22Rv1 (cell line): ENCODE measurements at regions not wholly inside any gene's neighbourhood (a gene's known extent, or its start where the extent isn't known, plus 50 kb on each side); places are given as distances from the start of the nearest gene placed in this dataset.

Experiments
- H3K27ac ChIP-seq: fragments of 450-650 bp; 2 replicates; pipeline ENCODE4 v1.5.1; 2017
- CTCF ChIP-seq: fragments of 450-650 bp; IDR thresholded peaks from 2 replicates; pipeline ENCODE4 v1.5.1; 2017; ENCODE audit warnings: mild to moderate bottlenecking
- ZFX ChIP-seq: fragments of 450-650 bp; IDR thresholded peaks from 2 replicates; pipeline ENCODE4 v1.6.1; 2017; ENCODE audit warnings: antibody characterized with exemption, borderline replicate concordance

- H3K27ac ChIP-seq, result no peak overlapping the region
- TF ChIP-seq CTCF (no peak), ZFX (no peak)
These were observed 153.8 kb downstream of the AQP4 start for GRCh38 chr18:26711756-26712155.

GRCh38 chr18:26710470-26711096 is 154.9 kb downstream of the AQP4 start:
- TF ChIP-seq CTCF (no peak), ZFX (no peak)
- no peak overlapping the region for H3K27ac ChIP-seq

- H3K27ac ChIP-seq, result no peak overlapping the region
- TF ChIP-seq ZFX (no peak), CTCF (no peak)
These were observed 155.6 kb downstream of the AQP4 start for GRCh38 chr18:26709897-26710296.

- no peak overlapping the region for H3K27ac ChIP-seq
- no peak for TF ChIP-seq ZFX
- no peak for TF ChIP-seq CTCF
These were observed 156.4 kb downstream of the AQP4 start for GRCh38 chr18:26708806-26709716.

GRCh38 chr18:26706911-26707351 is 158.6 kb downstream of the AQP4 start:
- TF ChIP-seq ZFX (no peak), CTCF (no peak)
- H3K27ac ChIP-seq, result no peak overlapping the region

GRCh38 chr18:26705757-26706156 is 157.4 kb upstream of the KCTD1 start:
- H3K27ac ChIP-seq, result no peak overlapping the region
- TF ChIP-seq CTCF, result no peak
- TF ChIP-seq ZFX, result no peak
